H1 (cell line): ENCODE measurements at regions not wholly inside any gene's neighbourhood (a gene's known extent, or its start where the extent isn't known, plus 50 kb on each side); places are given as distances from the start of the nearest gene placed in this dataset.

Experiments
- CTCF ChIA-PET: fragments of 300-600 bp; sonication (Branson Sonifier 250); formaldehyde crosslinking; loops from one replicate; lab custom pipeline; 2021; ENCODE audit not compliant: partially characterized antibody; lab: Charles Lee
- POLR2A ChIA-PET: fragments of 300-600 bp; sonication (Branson Sonifier 250); formaldehyde crosslinking; loops from one replicate; lab custom pipeline; 2021; ENCODE audit warnings: inconsistent platforms; ENCODE audit not compliant: partially characterized antibody; lab: Charles Lee
- DNase-seq, 2 experiments: peaks; one replicate each; pipeline versions ENCODE4 v3.0.0 to v3.0.0-alpha.2; 2010 to 2022; ENCODE audit warnings: low spot score in 2 of 2, low read depth in 1 of 2, mixed read lengths in 1 of 2
- FAIRE-seq: peaks from 2 replicates; lab custom pipeline; 2011; peaks lifted over from hg19 to GRCh38; lab: Jason Lieb, UNC
- H2AFZ ChIP-seq: 2 replicates; pipeline ENCODE4 v1.8.1; 2012; ENCODE audit warnings: low read length, inconsistent platforms
- H2AK5ac ChIP-seq: 2 replicates; pipeline ENCODE4 v1.6.1; 2013; ENCODE audit warnings: low read depth, low read length
- H2BK120ac ChIP-seq: replicated peaks from 2 replicates; pipeline ENCODE3; 2013; ENCODE audit warnings: low read depth, low read length, inconsistent platforms
- H2BK12ac ChIP-seq: 2 replicates; pipeline ENCODE4 v1.6.1; 2013; ENCODE audit warnings: low read depth, low read length
- H2BK15ac ChIP-seq: 2 replicates; pipeline ENCODE4 v1.6.1; 2013; ENCODE audit warnings: low read length
- H2BK20ac ChIP-seq: 2 replicates; pipeline ENCODE4 v1.6.1; 2013; ENCODE audit warnings: low read length
- H2BK5ac ChIP-seq: 2 replicates; pipeline ENCODE4 v1.6.1; 2013; ENCODE audit warnings: low read depth, low read length
- H3K14ac ChIP-seq: 2 replicates; pipeline ENCODE4 v1.6.1; 2013; ENCODE audit warnings: inconsistent platforms; ENCODE audit not compliant: insufficient read length
- H3K18ac ChIP-seq: 2 replicates; pipeline ENCODE4 v1.6.1; 2013; ENCODE audit warnings: low read length; ENCODE audit errors: extremely low read depth
- H3K23ac ChIP-seq: 2 replicates; pipeline ENCODE4 v1.6.1; 2013; ENCODE audit warnings: inconsistent platforms; ENCODE audit not compliant: insufficient read length
- H3K23me2 ChIP-seq: 2 replicates; pipeline ENCODE4 v1.6.1; 2013; ENCODE audit warnings: low read depth, low read length
- H3K27ac ChIP-seq: 2 replicates; pipeline ENCODE4 v1.6.1; 2011; ENCODE audit warnings: low read depth, low read length, inconsistent platforms
- H3K27me3 ChIP-seq, 4 experiments: replicated peaks in 1 of 4; 1 replicate in 1 of 4; 2 replicates in 3 of 4; pipeline versions ENCODE4 v1.6.1 to v1.8.1; 2011 to 2013; ENCODE audit warnings: low read length in 3 of 4, mild to moderate bottlenecking in 3 of 4, inconsistent platforms in 2 of 4, mixed read lengths in 2 of 4, moderate library complexity in 1 of 4; ENCODE audit not compliant: control insufficient read depth in 3 of 4, insufficient read depth in 3 of 4; ENCODE audit errors: extremely low read depth in 1 of 4
- H3K36me3 ChIP-seq, 4 experiments: 2 replicates each; pipeline versions ENCODE4 v1.6.1 to v1.8.1; 2011 to 2013; ENCODE audit warnings: mild to moderate bottlenecking in 4 of 4, low read length in 3 of 4, moderate library complexity in 2 of 4, control low read depth in 1 of 4, inconsistent platforms in 1 of 4; ENCODE audit not compliant: insufficient read depth in 4 of 4, control insufficient read depth in 2 of 4
- H3K4ac ChIP-seq: replicated peaks from 2 replicates; pipeline ENCODE3; 2013; ENCODE audit warnings: low read length, low read depth, mixed read lengths, inconsistent platforms; ENCODE audit not compliant: insufficient read length
- H3K4me1 ChIP-seq, 4 experiments: replicated peaks in 1 of 4; 1 replicate in 1 of 4; 2 replicates in 3 of 4; pipeline versions ENCODE4 v1.6.1 to v1.8.1; 2011 to 2013; ENCODE audit warnings: low read length in 3 of 4, inconsistent platforms in 2 of 4, mixed read lengths in 1 of 4; ENCODE audit not compliant: insufficient read depth in 4 of 4, control insufficient read depth in 3 of 4
- H3K4me2 ChIP-seq, 2 experiments: 2 replicates each; pipeline versions ENCODE4 v1.6.1 to v1.8.1; 2011 to 2013; ENCODE audit warnings: low read depth in 2 of 2, low read length in 2 of 2, control low read depth in 1 of 2, inconsistent platforms in 1 of 2, mild to moderate bottlenecking in 1 of 2; ENCODE audit not compliant: insufficient read depth in 1 of 2
- H3K4me3 ChIP-seq, 4 experiments: fragments of 200-600, 300-600 bp in 1 of 4; sonication (generic), shearing (Covaris generic), sonication (Bioruptor Twin) in 1 of 4; 2 replicates each; pipeline versions ENCODE4 v1.5.1 to v1.8.1; 2011 to 2016; ENCODE audit warnings: low read length in 4 of 4, low read depth in 3 of 4, control low read depth in 2 of 4, inconsistent platforms in 2 of 4, mild to moderate bottlenecking in 2 of 4, mixed read lengths in 1 of 4, moderate library complexity in 1 of 4; ENCODE audit not compliant: insufficient read depth in 2 of 4; ENCODE audit errors: extremely low read depth in 1 of 4
- H3K56ac ChIP-seq: replicated peaks from 2 replicates; pipeline ENCODE3; 2013; ENCODE audit warnings: low read depth, mild to moderate bottlenecking, mixed read lengths, low read length, inconsistent platforms; ENCODE audit not compliant: insufficient read length
- H3K79me1 ChIP-seq: 2 replicates; pipeline ENCODE4 v1.6.1; 2013; ENCODE audit warnings: low read depth, low read length, control low read depth
- H3K79me2 ChIP-seq, 2 experiments: 2 replicates each; pipeline versions ENCODE4 v1.6.1 to v1.8.1; 2012 to 2013; ENCODE audit warnings: low read length in 2 of 2, mild to moderate bottlenecking in 2 of 2, inconsistent platforms in 1 of 2; ENCODE audit not compliant: insufficient read depth in 2 of 2, control insufficient read depth in 1 of 2
- H3K9ac ChIP-seq, 4 experiments: replicated peaks in 1 of 4; 1 replicate in 1 of 4; 2 replicates in 3 of 4; pipeline versions ENCODE4 v1.6.1 to v1.8.1; 2011 to 2013; ENCODE audit warnings: low read depth in 3 of 4, low read length in 3 of 4, control low read depth in 2 of 4, mild to moderate bottlenecking in 2 of 4, moderate library complexity in 2 of 4, inconsistent platforms in 1 of 4; ENCODE audit errors: extremely low read depth in 1 of 4
- H3K9me3 ChIP-seq, 2 experiments: 2 replicates each; pipeline versions ENCODE4 v1.6.1 to v1.8.1; 2012 to 2013; ENCODE audit warnings: mild to moderate bottlenecking in 2 of 2, moderate library complexity in 2 of 2, control low read depth in 1 of 2, inconsistent platforms in 1 of 2, low read depth in 1 of 2, low read length in 1 of 2, mixed read lengths in 1 of 2; ENCODE audit not compliant: insufficient read depth in 2 of 2
- H4K20me1 ChIP-seq, 2 experiments: replicated peaks in 1 of 2; 2 replicates each; pipeline versions ENCODE3 to v1.8.1; 2011 to 2013; ENCODE audit warnings: inconsistent platforms in 2 of 2, low read length in 2 of 2, mild to moderate bottlenecking in 1 of 2; ENCODE audit not compliant: insufficient read depth in 2 of 2, control insufficient read depth in 1 of 2
- H4K5ac ChIP-seq: 2 replicates; pipeline ENCODE4 v1.6.1; 2013; ENCODE audit warnings: low read length, low read depth, mixed read lengths, inconsistent platforms; ENCODE audit not compliant: insufficient read length
- H4K8ac ChIP-seq: 2 replicates; pipeline ENCODE4 v1.8.0; 2013; ENCODE audit warnings: mild to moderate bottlenecking, moderate library complexity, low read length, inconsistent platforms; ENCODE audit not compliant: insufficient read depth; ENCODE audit errors: extremely low read depth
- H4K91ac ChIP-seq: replicated peaks from 2 replicates; pipeline ENCODE3; 2013; ENCODE audit warnings: low read length, mixed read lengths, inconsistent platforms; ENCODE audit not compliant: insufficient read length
- E2F6 ChIP-seq: IDR thresholded peaks from 2 replicates; pipeline ENCODE4 v1.6.1; 2012; ENCODE audit warnings: inconsistent platforms
- GABPA ChIP-seq: IDR thresholded peaks from 2 replicates; pipeline ENCODE4 v1.6.1; 2011; ENCODE audit warnings: mild to moderate bottlenecking, low read length, moderate library complexity, borderline replicate concordance; ENCODE audit not compliant: insufficient read depth
- POLR2A ChIP-seq, 2 experiments: IDR thresholded peaks; 1 replicate in 1 of 2; 2 replicates in 1 of 2; pipeline ENCODE4 v1.6.1; 2011; ENCODE audit warnings: low read depth in 2 of 2, low read length in 2 of 2, mild to moderate bottlenecking in 2 of 2; ENCODE audit errors: control extremely low read depth in 1 of 2
- SIRT6 ChIP-seq: IDR thresholded peaks from one replicate; pipeline ENCODE4 v1.7.1; 2012; ENCODE audit warnings: low read length, inconsistent platforms
- SIX5 ChIP-seq: IDR thresholded peaks from 2 replicates; pipeline ENCODE4 v1.6.1; 2011; ENCODE audit warnings: mild to moderate bottlenecking, low read depth, low read length
- SUZ12 ChIP-seq: fragments of 200-600 bp; sonication (generic); IDR thresholded peaks from 2 replicates; pipeline ENCODE4 v1.6.1; 2012; ENCODE audit warnings: mild to moderate bottlenecking, inconsistent platforms, low read length, moderate library complexity, mixed read lengths
- YY1 ChIP-seq: IDR thresholded peaks from 2 replicates; pipeline ENCODE4 v1.6.1; 2011; ENCODE audit warnings: low read depth, mild to moderate bottlenecking, low read length
- WGBS, 2 experiments: shearing (Covaris generic) in 1 of 2; methylation state at CpG; one replicate each; pipeline versions ENCODE4 v1.1.6 to v1.1.7; 2013 to 2015; ENCODE audit warnings: low lambda C conversion rate in 2 of 2, mixed read lengths in 2 of 2, inconsistent platforms in 1 of 2, low coverage in 1 of 2, missing lambda C conversion rate in 1 of 2; ENCODE audit not compliant: insufficient replicate concordance in 2 of 2, insufficient coverage in 1 of 2, insufficient read length in 1 of 2; ENCODE audit errors: extremely low coverage in 1 of 2, missing lambda C conversion rate in 1 of 2; 5-methylcytosine and 5-hydroxymethylcytosine counted together

- Histone ChIP-seq H3K27me3 (no peaks in the 10 kb centered on the region), H2AK5ac (no peak overlapping the region), H3K9ac (no peak overlapping the region), H3K79me1 (no peaks in the 10 kb centered on the region), H3K36me3 (no peaks in the 10 kb centered on the region), H3K4me2 (no peak overlapping the region), H2AFZ (no peak overlapping the region), H2BK15ac (no peak overlapping the region), H3K79me2 (no peaks in the 10 kb centered on the region), H3K23ac (no peak overlapping the region), H3K9me3 (no peaks in the 10 kb centered on the region), H3K4me1 (no peaks in the 10 kb centered on the region), H3K14ac (no peak overlapping the region), H3K4me3 (no peak overlapping the region), H3K18ac (no peak overlapping the region), H4K5ac (no peak overlapping the region), H2BK5ac (no peak overlapping the region), H2BK20ac (no peak overlapping the region), H3K4ac (no peak overlapping the region), H4K20me1 (no peaks in the 10 kb centered on the region), H3K23me2 (no peaks in the 10 kb centered on the region), H4K8ac (no peak overlapping the region), H3K27ac (no peak overlapping the region), H3K56ac (no peak overlapping the region), H2BK12ac (no peak overlapping the region), H2BK120ac (no peak overlapping the region), H4K91ac (no peak overlapping the region)
- DNase-seq (no peak), FAIRE-seq (no peak)
- POLR2A ChIA-PET = no interaction called here
- CTCF ChIA-PET = interaction anchor here (0.6 kb wide), 1 partner anchor 46 kb away, joined by 3 read pairs; no protein-coding TSS in a partner anchor
- TF ChIP-seq SIX5 (no peak), GABPA (no peak), YY1 (no peak), POLR2A (IDR thresholded peaks at IDR 0.05; ENCODE audit: control extremely low read depth in 1 of 2, low read depth in 2 of 2, low read length in 2 of 2) (no peak), SUZ12 (no peak), SIRT6 (no peak), E2F6 (no peak)
- WGBS, 2 experiments = 84% methylated on average over 2 of the region's 2 CpGs; no CpG with 5 or more reads in 1 of the 2 experiments
Observed at GRCh38 chr7:116083796-116084195, 53.2 kb upstream of the TFEC start.
